ENCODE measurements at regions not wholly inside any gene's neighbourhood (a gene's known extent, or its start where the extent isn't known, plus 50 kb on each side); places are given as distances from the start of the nearest gene placed in this dataset.
"Not testable (repeated sequence)": the region's sequence is repeated elsewhere in the genome, so short reads cannot be mapped to it uniquely, and the experiment has no call there.

GRCh38 chr16:72501739-72502593 is 330.0 kb upstream of the PMFBP1 start:
- DNase-seq: peak; percentile 16

- DNase-seq: no peak
Observed at GRCh38 chr16:72500545-72500944, 328.6 kb upstream of the PMFBP1 start.

GRCh38 chr16:72493716-72494415 is 321.9 kb upstream of the PMFBP1 start:
- DNase-seq: no peak

DNA sequence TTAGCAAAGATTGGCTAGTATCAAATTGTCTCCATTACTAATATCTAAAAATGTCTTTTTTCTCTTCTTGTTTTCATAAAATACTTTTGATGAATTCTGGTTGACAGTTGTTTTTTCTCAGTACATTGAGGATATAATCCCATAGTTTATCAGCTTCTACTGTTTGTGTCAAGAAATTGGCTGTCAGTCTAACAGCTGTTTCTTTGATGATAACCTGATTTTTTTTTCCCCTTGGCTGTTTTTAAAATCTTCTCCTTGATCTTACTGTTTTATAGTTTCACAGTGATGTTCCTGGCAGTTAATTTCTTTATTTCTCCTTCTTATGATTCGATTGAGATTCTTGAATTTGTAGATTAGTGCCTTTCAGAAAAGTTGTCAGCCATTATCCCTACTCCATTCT is 315.3 kb upstream of the PMFBP1 start:
- DNase-seq: no peak

- no peak for DNase-seq
Observed at GRCh38 chr16:72482695-72483094, 310.7 kb upstream of the PMFBP1 start.

GRCh38 chr16:72481419-72481818 is 309.5 kb upstream of the PMFBP1 start:
- no peak for DNase-seq

DNA sequence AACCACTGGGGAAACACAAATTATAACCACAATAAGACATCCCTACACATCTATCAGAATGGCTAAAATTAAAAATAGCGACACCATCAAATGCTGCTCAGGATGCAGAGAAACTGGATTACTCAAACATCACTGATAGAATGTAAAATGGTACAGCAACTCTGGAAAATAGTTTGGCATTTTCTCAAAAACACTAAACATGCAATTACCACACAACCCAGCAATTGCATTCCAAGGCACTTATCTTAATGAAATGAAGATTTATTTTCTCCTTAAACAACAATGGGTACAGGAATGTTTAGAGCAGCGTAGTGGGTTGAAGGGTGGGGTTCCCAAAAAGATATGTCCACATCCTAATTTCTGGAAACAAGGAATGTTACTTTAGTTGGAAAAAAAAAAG is 309.0 kb upstream of the PMFBP1 start:
- DNase-seq: no peak

GRCh38 chr16:72475688-72476087 is 303.7 kb upstream of the PMFBP1 start:
- no peak for DNase-seq

DNA sequence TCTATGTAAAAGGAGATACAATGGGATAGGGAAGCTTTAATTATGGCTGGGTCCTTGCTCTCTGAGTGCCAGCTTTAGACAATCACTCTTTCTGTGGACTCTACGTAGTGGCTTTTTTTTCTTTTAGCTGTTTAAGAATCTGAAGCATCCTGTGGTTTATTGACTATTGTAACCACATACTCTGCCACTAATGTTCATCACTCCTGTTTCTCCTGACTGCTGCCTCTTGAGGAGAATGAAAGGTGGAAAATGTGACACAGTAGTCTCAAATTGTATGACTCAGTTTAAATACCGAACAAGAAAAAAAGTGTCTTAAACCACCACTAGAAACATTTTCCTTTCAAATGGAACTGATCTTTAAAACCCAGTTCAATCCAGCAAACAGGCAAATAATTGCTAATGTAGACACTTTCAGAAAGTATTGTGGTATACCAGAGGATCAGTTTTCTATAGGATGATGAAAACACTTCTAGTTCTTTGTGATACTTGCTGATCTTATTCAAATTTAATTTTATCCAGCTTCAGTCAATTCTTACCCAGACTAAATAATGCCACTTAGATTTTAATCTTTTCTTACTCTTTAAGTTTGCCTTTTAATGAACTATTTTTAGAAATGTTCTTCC is 302.7 kb upstream of the PMFBP1 start:
- no peak for DNase-seq

DNA sequence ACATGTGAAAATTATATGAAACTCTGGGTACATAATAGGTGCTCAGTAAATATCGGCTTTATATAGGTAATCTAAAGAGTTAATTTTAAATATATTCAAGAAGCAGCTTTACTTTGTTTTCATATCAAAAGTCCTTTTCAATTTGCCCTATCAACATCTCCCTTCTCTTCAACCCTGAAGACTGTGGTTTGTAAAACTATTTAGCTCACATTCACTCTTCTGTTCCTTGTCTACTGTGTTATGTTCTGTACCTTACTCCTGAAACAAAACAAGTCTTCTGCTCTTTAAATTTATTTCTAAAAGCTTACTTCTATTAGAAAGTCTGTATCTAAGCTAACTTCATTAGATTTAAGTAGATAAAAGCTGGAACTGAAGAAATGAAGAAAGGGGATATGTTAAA is 301.7 kb upstream of the PMFBP1 start:
- DNase-seq: no peak

GRCh38 chr16:72471317-72471924 is 299.5 kb upstream of the PMFBP1 start:
- DNase-seq: no peak

DNA sequence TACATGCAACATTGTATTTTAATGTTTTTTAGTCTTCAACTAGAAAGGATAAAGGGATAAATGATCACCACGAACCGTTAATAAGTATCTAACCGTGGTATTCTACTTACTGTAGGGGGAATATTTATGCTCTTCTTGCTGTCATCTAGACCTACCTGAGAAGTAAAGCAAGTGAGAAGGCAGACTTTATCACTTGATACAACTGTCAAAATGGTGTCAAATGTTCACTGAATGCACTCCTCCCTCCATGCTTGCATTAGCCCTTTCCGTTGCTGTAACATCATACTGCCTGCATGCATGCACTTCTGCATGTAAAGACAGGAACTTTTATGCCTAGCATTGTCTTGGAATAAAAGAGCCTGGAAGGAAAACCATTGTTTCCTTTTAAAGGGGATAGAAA is 298.6 kb upstream of the PMFBP1 start:
- DNase-seq: no peak

DNA sequence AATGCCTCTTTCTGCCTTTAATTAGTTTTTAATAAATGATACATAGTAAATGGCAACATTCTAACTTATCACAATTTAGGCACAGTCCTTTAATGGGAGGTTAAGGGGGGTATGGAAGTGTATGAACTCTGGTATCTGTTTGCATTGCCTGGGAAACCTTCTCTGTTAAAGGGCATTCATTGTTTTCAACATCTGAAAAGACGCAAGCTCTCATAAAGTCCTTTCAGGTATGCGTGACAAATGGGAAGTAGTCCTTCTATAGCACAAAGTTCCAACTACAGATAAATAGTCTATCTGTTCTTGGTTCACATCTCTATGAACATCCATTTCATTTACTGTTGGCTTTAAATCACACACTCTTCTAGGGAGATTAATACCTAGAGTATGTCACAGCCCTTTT is 298.0 kb upstream of the PMFBP1 start:
- DNase-seq: no peak

DNA sequence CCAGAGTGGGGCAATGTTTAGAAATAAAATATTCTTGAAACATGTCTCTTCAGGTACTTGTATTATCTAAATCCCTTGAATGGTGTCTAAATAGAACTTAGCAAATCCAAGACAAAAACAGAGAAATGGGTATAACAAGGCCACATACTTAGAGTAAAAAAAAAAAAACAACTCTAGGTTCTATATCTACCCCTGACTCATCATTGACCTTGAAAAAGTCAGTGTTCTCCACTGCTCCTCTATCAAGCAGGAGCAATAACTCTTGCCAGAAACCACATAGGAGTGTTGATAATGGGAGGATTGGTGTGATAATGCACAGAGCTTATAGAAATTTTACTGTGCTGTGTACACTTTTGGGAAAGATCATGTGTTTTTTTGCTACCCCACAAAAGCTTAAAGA is 296.6 kb upstream of the PMFBP1 start:
- no peak for DNase-seq

- no peak for DNase-seq
Observed at GRCh38 chr16:72467157-72467759, 295.3 kb upstream of the PMFBP1 start.

- DNase-seq: no peak
Observed at GRCh38 chr16:72464597-72465368, 292.8 kb upstream of the PMFBP1 start.

- DNase-seq: no peak
Observed at GRCh38 chr16:72464052-72464451, 292.1 kb upstream of the PMFBP1 start.

GRCh38 chr16:72458035-72458434 is 286.1 kb upstream of the PMFBP1 start:
- DNase-seq: no peak

DNA sequence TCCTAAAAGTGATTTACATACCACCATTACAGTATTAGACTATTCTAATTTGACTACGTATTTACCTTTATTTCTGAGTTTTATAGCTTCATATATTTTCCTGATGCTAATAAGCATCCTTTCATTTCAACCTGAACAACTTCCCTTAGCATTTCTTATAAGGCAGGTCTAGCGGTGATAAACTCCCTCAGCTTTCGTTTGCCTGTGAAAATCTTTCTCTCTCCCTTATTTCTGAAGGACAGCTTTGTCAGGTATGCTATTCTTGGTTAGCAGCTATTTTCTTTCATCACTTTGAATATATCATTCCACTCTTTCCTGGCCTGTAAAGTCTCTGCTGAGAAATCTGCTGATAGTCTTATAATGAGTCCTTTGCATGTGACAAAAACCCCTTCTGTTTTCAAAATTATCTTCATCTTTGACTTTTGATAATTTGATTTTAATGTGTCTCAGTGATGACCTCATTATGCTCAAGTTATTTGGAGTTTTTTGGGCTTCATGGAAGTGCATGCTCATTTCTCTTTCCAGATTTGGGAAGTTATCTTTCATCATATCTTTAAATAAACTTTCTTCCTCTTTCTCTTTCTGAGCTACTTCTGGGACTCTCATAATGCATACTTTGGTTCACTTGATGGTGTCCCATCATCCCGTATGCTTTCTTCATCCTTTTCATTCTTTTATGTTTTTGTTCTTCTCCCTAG is 285.4 kb upstream of the PMFBP1 start:
- no peak for DNase-seq

DNA sequence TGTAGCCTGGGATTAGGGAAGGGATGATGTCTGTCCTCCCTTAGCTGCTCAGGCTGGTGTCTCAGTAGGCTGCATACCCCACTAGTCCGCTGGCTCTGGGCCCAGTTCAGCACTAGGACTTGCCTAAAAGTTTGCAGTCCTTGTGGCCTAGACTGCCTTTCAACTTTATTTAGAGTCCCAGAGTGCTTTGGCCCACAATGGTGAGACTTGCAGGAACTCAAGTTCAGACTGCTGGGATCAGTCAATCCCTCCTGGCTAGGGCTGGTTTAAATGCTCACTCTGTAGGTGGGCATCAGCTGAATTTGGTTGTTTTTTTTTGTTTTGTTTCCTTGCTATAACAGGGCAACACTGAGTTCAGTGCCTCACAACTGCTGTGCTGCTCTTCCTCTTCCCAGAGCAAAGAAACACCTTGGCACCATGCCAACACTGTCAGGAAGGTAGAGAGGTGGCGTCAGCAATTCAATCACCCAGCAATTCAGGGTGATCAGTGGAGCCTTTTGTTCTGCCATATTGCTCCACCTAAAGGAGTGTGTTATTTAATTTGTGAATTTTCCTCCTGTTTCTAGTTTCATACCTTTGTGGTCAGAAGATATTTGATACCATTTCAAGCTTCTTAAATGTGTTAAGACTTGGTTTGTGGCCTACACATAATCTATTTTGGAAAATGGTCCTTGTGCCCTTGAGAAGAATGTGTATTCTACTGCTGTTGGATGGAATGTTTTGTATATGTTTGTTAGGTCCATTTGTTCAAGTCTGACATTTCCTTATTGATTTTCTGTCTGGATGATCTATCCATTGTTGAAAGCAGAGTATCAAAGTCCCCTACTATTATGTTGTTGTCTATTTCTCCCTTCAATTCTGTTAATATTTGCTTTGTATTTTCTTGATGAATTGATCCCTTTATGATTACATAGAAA is 284.0 kb upstream of the PMFBP1 start:
- no peak for DNase-seq

- not testable (repeated sequence) for DNase-seq
Observed at GRCh38 chr16:72453856-72454255, 281.9 kb upstream of the PMFBP1 start.

Data from activated CD8-positive, alpha-beta memory T cell treated with anti-CD3 and anti-CD28 coated beads, Interleukin-2, amount 50 U/mL, for 4 hours (primary cell).